HG03439 (cell line): ENCODE measurements at regions not wholly inside any gene's neighbourhood (a gene's known extent, or its start where the extent isn't known, plus 50 kb on each side); places are given as distances from the start of the nearest gene placed in this dataset.
"Not testable (repeated sequence)": the region's sequence is repeated elsewhere in the genome, so short reads cannot be mapped to it uniquely, and the experiment has no call there.

Experiments used
- ATAC-seq: cut with Tn5 transposase; IDR thresholded peaks from one replicate; pipeline ENCODE4 v1.9.1; 2021; ENCODE audit warnings: mild to moderate bottlenecking, moderate library complexity; ENCODE audit not compliant: unreplicated experiment

GRCh38 chr11:96882622-96883021, 492.8 kb downstream of the JRKL start:
- not testable (repeated sequence) for ATAC-seq

- no peak for ATAC-seq
These were observed 495.6 kb downstream of the JRKL start for GRCh38 chr11:96885405-96885804.

GRCh38 chr11:96885912-96886311, 496.1 kb downstream of the JRKL start:
- ATAC-seq, result no peak

- ATAC-seq, result no peak
These were observed 504.2 kb downstream of the JRKL start for GRCh38 chr11:96893988-96894387.

GRCh38 chr11:96894587-96894986, 504.8 kb downstream of the JRKL start:
- no peak for ATAC-seq

GRCh38 chr11:96899971-96900370, 510.2 kb downstream of the JRKL start:
- no peak for ATAC-seq

- ATAC-seq, result no peak
These were observed 515.3 kb downstream of the JRKL start for GRCh38 chr11:96905143-96905542.

GRCh38 chr11:96905663-96906062, 515.9 kb downstream of the JRKL start:
- ATAC-seq, result no peak

- no peak for ATAC-seq
These were observed 516.7 kb downstream of the JRKL start for GRCh38 chr11:96906476-96906875.

GRCh38 chr11:96925862-96926261, 536.0 kb downstream of the JRKL start:
- no peak for ATAC-seq

- no peak for ATAC-seq
These were observed 550.4 kb downstream of the JRKL start for GRCh38 chr11:96940227-96940626.

- ATAC-seq, result no peak
These were observed 553.0 kb downstream of the JRKL start for GRCh38 chr11:96942855-96943254.

- ATAC-seq, result no peak
These were observed 554.2 kb downstream of the JRKL start for GRCh38 chr11:96943970-96944369.

- no peak for ATAC-seq
These were observed 558.3 kb downstream of the JRKL start for GRCh38 chr11:96948066-96948465.

GRCh38 chr11:96949464-96949863, 559.7 kb downstream of the JRKL start:
- ATAC-seq, result no peak

GRCh38 chr11:96954587-96955242, 564.9 kb downstream of the JRKL start:
- no peak for ATAC-seq

GRCh38 chr11:96960476-96960875, 570.7 kb downstream of the JRKL start:
- ATAC-seq, result no peak

GRCh38 chr11:96960926-96961325, 571.1 kb downstream of the JRKL start:
- no peak for ATAC-seq

- no peak for ATAC-seq
These were observed 572.1 kb downstream of the JRKL start for GRCh38 chr11:96961931-96962330.

- ATAC-seq, result no peak
These were observed 573.6 kb downstream of the JRKL start for GRCh38 chr11:96963375-96963774.

- ATAC-seq, result no peak
These were observed 574.8 kb downstream of the JRKL start for GRCh38 chr11:96964661-96965060.

- no peak for ATAC-seq
These were observed 577.8 kb downstream of the JRKL start for GRCh38 chr11:96967616-96968015.

- no peak for ATAC-seq
These were observed 579.4 kb downstream of the JRKL start for GRCh38 chr11:96969251-96969650.
